GM18499 (cell line): ENCODE measurements at regions not wholly inside any gene's neighbourhood (a gene's known extent, or its start where the extent isn't known, plus 50 kb on each side); places are given as distances from the start of the nearest gene placed in this dataset.

ENCODE experiments used
- ATAC-seq: cut with Tn5 transposase; IDR thresholded peaks from one replicate; pipeline ENCODE4 v1.9.1; 2021; ENCODE audit warnings: moderate number of reproducible peaks; ENCODE audit not compliant: insufficient read depth, unreplicated experiment

DNA sequence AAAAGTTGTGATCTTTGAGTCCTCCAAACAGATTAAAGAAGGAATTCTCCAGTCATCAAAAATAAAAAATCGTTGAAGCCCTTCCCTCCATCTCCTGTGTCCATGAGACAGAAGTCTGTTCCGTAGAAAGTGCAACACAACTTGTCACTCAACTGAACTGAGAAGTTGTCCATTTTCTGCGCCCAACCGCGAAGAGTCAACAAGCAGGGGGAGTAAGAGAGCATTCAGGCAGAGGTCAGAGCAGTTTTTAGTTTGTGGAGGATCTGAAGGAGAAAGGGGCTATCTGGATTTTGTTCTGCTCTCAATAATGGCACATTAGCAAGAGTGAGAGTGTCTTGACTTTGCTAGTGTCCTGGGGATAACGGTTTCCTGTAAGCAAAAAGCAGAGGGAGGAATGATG lies 303.9 kb downstream of the ICE1 start:
- ATAC-seq, result no peak

- ATAC-seq, result no peak
These were observed 299.4 kb downstream of the ICE1 start for GRCh38 chr5:5721881-5722280.

- no peak for ATAC-seq
These were observed 296.8 kb downstream of the ICE1 start for GRCh38 chr5:5719292-5719691.

- ATAC-seq, result no peak
These were observed 294.2 kb downstream of the ICE1 start for GRCh38 chr5:5716665-5717064.

DNA sequence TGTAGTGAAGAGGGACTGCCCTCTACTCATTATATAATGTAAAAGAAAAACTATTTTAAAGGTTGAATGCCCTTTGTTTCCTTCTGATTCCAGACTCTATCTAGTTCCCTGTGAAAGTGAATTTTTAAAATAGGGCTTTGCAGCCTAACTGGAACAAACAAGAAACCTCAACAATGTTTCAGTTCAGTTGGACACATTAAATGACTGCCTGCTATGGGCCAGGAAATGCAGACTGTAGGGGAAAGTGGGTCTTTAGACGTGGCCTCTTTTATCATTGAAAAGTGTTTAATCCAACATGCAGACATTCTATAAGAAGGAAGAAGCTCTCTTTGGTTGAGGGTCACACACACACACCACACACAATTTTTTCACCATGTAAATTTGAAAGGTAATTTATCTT lies 289.1 kb downstream of the ICE1 start:
- no peak for ATAC-seq

GRCh38 chr5:5711112-5711511 lies 288.6 kb downstream of the ICE1 start:
- ATAC-seq, result no peak

DNA sequence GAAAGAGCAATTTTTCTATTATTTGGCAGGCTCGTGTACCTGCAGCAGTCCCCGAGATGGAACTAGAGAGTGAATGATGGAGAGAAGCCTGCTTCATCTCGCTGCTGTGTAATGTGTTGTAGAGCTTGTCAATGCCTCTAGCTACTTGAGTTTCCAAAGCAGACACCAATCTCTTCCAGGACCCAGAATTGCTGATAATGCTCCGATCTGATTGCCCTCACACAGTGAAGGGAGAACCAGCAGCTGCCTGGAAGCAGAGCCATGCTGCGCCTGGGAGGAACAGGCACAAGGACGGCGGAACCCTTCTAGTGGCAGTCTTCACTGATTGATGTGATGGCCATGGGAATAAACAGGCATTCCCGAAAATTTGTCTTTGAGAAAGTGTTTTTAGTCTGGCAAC lies 288.0 kb downstream of the ICE1 start:
- no peak for ATAC-seq

GRCh38 chr5:5708367-5708919 lies 286.0 kb downstream of the ICE1 start:
- ATAC-seq, result no peak

GRCh38 chr5:5705010-5705409 lies 282.5 kb downstream of the ICE1 start:
- no peak for ATAC-seq

DNA sequence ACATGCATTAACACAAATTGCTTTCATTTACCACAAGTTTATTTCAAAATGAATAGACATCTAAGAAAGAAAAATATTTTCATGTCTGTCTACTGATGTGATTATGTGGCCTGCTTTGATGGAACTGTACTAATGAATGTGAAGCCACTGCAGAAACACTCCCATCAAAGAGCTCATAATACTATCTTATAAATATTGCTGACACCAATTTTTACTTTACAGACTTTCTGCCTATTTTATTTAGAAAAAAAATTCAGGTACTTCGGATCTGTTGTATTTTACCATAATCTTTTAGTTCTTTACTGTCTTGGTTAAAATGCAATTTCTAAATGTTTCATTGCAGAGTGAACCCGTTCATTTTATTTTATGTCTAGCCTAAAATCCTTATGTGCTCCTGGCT lies 281.9 kb downstream of the ICE1 start:
- no peak for ATAC-seq

GRCh38 chr5:5702934-5703333 lies 280.5 kb downstream of the ICE1 start:
- ATAC-seq, result no peak

GRCh38 chr5:5700549-5700948 lies 278.1 kb downstream of the ICE1 start:
- ATAC-seq, result no peak

GRCh38 chr5:5699062-5699461 lies 276.6 kb downstream of the ICE1 start:
- ATAC-seq, result no peak

DNA sequence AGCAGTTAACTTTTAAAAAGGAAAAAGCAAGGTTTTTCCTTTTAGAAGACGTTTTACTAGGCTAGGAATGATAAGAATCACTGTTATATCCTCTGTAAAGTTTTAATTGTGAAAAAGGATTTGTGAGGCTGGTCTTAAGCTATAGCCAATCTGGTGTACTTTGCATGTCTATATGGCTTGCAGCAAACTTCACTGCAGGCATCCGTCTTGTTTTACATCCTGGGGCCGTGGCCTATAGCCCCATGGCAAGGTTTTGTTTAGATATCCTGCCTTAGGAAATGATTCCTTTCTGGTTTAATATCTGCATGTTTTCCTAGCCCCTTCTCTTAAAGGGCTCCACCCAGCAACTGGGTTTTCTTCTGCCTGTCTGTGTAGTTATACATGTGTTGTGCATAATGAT lies 272.8 kb downstream of the ICE1 start:
- ATAC-seq, result no peak

DNA sequence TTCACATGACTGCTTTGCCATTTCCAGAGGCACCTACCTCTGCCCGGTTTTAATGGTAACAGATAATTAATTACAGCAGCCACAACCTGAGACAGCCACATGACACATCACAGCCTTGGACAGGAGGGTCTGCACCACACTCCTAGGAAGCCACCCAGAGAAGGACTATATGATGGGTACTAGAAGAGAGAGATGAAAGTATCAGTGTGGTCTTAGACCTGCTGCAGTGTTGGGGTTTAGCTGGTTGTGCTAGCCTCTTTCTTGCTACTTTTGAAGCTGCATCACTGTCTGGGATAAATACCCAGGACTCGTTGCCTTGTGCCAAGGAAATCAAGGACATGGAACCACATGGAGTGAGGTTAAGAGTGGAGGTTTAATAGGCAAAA lies 266.4 kb downstream of the ICE1 start:
- ATAC-seq, result no peak

GRCh38 chr5:5688194-5688924 lies 265.9 kb downstream of the ICE1 start:
- no peak for ATAC-seq

DNA sequence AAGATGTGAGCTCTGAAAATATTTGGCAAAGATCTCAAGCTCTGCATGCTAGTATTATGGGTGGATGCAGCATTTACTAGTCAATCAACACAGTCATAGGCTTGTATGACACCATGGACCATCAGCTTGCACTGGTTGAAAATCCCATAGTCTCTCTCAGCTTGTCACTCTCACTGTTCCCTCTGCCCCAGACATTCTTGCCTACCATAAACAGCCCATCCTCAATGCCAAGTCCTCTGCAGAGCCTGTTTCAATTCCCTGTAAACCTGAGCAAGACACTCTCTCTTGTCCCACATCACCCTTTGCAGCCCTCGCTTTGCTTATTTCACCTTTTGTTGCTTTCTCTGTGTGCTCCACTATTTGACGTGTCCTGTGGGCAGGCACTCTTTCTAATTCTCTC lies 264.6 kb downstream of the ICE1 start:
- no peak for ATAC-seq

DNA sequence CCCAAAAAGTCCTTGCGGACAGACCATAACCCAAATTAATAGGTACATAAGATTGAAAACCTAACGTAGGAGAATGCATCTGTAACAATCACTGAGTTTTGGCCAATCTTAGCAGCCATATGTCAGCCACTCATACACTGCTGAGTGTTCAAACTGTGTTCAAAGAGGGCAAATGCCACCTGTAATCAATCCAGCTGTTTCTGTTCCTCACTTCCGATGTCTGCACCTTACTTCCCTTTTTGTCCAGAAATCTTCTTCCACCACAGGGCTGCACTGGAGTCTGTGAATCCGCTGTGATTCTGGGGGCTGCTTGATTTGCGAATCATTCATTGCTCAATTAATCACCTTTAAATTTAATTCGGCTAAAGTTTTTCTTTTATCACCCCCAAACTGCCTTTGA lies 263.9 kb downstream of the ICE1 start:
- no peak for ATAC-seq

- ATAC-seq, result no peak
These were observed 263.3 kb downstream of the ICE1 start for GRCh38 chr5:5685737-5686136.

DNA sequence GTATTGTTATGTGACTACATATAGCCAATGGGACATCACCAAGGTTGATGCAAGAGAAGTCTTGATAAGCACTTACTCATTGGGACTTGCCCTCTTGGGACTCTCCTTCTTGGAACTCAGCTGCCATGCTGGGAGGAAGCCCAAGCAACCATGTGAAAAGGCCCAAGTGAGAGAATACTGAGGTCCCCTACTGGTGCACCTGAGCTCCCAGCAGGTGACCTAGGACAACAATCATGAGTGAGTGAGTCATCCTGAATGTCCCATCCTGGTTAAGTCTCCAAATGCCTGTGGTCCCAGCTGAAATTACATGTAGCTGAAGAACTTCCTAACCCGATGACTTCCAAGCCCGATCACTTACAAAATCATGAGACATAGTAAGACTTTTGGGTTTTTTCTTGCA lies 260.7 kb downstream of the ICE1 start:
- ATAC-seq, result no peak

GRCh38 chr5:5678909-5679308 lies 256.4 kb downstream of the ICE1 start:
- no peak for ATAC-seq

- ATAC-seq, result no peak
These were observed 255.3 kb downstream of the ICE1 start for GRCh38 chr5:5677738-5678137.
